Posterior cingulate gyrus (tissue), 11 donors: ENCODE measurements at regions not wholly inside any gene's neighbourhood (a gene's known extent, or its start where the extent isn't known, plus 50 kb on each side); places are given as distances from the start of the nearest gene placed in this dataset.
A peak's percentile ranks its signal among the peaks of the same experiment; 100 is the strongest.

Experiments used
- DNase-seq, 10 donors: peaks; one replicate each; pipeline versions ENCODE4 v3.0.0 to v3.0.0-alpha.2; 2020 to 2021; ENCODE audit warnings: mixed read lengths in 3 of 10
- intact Hi-C: fragments of 100-400 bp; cut with DNase I; formaldehyde crosslinking; loops from one replicate; pipeline ENCODE4 v1.15.1; 2023

DNA sequence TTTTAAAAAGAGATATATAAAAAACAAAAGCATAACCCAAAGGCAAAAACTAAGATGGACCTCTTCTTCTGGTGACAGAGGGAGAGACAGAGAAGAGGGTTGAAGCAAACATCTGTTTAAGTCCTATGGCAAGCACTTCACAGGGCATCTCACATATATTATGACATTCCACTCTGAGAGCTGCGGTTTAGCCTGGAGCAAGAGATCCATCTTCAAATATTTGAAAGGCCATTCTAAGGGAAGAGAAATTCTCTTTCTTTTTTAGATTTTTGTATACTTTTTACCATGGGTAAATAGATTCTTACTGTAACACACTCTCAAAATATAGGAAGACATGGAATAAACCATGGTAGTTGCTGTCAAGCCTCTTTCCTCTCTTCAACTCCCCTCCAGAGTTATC lies 204.1 kb downstream of the GXYLT1 start:
- intact Hi-C loops = no loop called here
- DNase-seq = no peak

DNA sequence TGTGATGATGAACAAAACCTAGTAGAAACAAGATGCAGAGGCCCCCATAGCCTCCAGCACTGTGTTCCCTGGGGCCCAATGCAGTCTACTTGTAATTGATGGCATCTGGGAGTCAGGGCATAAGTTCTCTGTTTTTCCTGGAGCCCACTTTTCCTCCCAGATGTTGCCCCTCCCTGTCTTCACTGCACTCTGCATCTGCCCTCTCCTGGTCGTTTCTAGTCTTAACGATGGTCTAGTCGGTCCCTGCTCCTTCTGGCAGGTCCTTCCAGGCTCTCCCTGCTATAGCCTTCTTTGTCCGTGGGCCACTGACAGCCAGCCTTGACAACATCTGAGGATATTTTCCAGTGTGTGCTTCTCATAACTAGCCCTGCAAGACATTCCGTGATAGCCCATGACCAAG lies 208.3 kb downstream of the GXYLT1 start:
- no peak for DNase-seq
- intact Hi-C loops = no loop called here

DNA sequence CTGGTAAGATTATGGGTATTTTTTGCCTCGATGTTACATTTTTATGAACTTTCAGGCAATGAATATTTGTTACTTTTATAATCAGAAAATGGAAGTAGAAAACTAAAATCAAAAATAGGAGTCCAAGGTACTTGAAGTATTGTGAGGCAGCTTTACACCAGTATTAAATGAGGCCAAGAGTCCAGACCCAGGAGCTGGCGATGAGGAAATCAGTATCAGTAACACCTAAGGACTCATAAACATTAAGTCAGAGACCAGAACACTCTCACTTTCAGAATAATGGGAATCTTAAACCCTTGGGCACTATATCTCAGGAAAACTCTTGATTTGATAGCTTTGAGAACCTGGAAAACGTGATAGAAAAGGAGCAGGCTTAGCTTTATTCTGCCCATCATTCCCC lies 208.8 kb downstream of the GXYLT1 start:
- DNase-seq = no peak
- intact Hi-C loops = no loop called here

DNA sequence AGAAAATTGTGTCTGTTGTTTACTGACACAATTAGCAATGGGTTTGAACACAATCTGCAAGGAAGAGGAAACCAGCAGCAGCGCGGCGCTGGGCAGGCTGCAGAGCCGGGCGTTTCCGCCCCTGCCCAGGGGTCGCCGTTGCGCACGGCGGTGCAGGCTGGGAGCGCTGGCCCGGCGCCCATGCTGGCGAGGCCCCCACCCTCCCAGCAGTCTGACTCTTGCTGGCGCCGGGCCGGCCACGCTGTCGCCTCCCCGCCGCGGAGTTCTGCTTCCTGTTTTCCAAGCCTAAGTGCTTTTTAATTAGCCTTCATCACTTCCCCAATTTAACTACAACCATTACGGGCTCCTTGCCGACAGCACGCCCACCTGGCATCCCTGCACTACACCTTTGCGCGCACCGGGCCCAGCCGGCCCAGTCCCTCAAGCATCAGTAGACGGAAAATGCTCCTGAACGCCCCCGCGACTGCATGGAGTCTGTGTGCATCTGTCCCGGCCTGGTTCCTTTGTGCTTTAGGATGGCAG lies 212.1 kb downstream of the GXYLT1 start:
- intact Hi-C loops = loop anchor here (5.0 kb wide), 1 partner anchor 90 kb away; no protein-coding TSS in a partner anchor
- DNase-seq = peak; percentile 37 to 94 (median 58)

DNA sequence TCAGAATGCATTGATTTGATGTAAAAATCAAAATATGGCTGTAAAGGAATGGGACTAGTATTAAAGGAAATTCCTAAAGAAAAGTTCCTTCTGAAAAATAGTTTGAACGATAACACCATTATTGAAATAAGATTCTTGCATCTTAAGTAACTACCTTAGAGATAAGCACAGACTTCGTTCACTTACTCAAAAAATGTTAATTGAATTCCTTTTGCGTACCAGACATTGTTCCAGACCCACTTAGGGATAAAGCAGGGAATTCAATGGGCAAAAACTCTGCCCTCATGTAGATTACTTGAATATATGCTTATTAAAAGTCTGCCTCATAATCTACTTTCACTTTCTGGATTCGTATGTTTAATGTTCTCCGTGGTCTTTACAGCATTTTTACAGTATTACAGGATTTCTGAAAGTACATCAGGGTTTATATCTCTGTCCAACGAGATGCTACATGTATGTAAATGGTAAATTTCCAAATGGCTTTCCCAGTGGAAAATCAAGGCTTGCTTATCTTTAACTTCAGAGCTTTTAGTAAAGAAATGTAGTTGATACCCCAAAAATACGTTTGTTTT lies 213.7 kb downstream of the GXYLT1 start:
- intact Hi-C loops = loop anchor here (5.0 kb wide), 1 partner anchor 91 kb away; no protein-coding TSS in a partner anchor
- DNase-seq = no peak

DNA sequence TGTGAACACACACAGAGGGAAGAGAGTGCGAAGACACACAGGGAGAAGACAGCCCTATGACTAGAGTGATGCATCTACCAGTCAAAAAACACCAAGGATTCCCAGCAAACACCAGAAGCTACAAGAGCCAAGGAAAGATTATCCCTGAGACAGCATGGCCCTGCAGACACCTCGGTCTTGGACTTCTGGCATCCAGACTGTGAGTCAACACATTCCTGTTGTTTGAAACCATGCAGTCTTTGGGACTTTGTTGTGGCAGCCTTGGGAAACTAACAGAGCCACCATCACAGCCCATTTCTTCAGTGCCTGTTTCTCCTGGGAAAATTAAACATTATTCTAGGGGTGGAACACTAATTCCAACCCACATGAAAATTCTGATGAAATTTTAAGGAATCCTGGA lies 220.6 kb downstream of the GXYLT1 start:
- intact Hi-C loops = no loop called here
- DNase-seq = no peak

DNA sequence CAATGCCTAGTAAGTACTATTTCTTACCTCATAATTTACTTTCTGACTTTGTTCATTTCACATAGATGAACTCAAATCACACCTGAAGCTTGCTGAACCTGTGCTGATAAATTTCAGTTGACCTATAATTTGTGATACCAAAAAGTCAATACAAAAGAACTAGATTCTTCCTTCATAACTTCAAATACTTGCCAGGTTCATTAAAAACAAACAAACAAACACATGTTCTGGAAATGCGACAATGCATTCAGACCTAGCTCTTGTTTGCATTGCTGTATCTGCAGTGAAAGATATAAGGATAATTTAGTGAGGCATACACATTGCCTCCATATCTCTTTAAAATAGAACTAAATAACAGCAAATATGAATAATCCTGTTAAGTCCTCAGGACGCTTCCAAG lies 221.3 kb downstream of the GXYLT1 start:
- DNase-seq = no peak
- intact Hi-C loops = no loop called here

DNA sequence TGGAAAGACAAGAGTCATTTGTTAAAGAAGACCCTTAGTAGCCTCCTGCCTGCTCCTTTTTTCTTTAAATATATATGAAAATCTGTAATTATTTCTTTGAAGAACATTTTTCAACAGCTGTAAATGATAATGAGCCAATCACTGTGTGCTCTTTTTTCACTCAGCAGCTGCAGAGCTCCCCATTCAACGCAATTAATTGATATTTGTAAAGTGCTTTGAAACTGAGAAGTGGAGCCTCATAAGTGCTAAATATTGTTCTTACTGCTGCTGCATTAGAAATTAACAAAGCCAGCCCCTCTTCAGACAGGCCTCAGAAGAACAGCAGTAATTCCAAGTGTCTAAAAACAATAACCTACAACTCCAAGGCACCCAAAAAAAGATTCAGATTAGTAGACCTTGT lies 224.3 kb downstream of the GXYLT1 start:
- no peak for DNase-seq
- intact Hi-C loops = no loop called here

DNA sequence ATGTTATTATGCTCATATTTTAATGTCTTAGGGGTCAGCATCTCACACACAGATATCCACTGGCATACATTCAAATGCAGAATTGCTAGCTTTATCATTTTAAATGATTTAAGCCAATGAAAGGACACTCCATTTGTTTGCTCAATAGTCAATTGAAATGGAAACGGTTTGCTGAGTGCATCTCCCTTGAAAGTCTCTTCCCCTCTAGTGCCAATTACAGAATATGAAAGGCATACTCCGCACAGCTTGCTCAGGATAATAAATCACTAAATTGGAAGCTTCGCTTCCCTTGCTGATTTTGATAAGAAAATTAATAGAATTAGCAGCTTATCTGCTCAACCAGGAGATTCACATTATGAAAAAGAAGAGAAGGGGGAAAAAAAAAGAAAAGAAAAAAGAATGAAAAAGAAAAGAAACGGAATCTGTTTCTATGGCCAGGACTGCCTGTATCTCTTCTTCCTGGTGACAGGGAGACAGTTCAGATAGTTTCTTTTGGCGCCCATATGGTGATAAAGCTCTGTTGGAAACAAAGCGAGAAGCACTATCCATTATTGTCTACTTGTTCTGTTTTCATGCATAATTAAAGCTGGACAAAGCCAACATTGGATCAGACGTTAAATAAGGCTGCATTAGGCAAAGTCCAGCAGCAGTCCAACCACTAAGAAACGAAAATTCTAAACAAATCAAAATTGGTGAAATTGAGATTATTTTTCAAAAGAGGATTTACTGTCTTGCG lies 225.0 kb downstream of the GXYLT1 start:
- intact Hi-C loops = no loop called here
- no peak for DNase-seq

DNA sequence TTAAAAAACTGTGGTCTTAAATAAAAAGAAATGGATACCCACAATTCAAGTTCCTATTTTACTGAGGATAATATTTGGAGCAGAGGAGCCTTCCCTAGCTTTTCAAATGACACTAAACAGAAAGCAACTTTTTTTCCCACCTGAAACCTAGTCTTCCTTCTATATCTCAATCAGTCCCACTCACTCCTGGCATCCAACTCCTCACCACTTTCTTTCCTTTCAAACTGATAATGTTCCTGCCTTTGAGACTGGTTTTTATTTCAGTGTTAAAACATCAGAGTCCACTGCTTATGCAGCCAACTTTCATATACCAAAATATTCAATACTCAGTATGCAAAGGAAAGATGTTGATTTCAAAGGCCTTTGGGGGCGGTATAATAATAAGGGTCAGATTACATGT lies 225.6 kb downstream of the GXYLT1 start:
- DNase-seq = no peak
- intact Hi-C loops = no loop called here

DNA sequence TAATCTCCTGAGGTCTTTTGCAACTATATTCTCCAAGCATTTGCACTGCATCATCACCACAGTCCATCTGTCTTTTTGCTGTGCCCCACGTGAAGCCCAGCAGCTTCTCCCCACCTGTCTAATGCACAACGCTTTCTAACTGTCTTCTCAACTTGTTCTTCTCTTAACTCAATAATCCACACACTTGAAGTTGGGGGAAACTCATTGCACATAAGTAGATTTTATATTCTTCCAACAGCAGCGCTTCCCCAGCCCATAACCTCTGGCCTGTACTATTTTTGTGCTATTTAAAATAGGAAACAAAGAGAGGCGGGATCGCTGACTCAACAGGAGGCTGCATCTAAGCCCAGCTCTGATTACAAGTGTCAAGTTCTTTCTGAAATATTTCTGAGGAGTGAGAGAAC lies 226.7 kb downstream of the GXYLT1 start:
- DNase-seq = peak in 1 of 10 donors; percentile 42
- intact Hi-C loops = no loop called here

DNA sequence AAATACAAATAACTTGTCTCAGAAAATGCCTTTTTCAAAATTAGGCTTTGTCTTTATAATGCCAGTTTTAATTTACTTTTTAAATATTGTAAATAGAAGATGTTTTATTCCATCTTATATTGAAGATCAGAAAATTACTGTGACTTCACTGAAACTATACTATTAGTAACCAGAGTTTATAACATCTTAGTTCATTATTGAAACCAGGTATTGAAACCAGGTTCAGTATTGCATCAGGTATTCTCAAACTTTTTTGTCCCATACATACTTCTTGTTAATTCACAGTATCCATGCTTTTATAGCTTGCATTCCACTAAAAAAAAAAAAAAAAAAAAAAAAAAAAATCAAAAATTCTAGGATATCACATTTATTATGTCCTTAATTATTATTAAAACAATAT lies 227.5 kb downstream of the GXYLT1 start:
- DNase-seq = no peak
- intact Hi-C loops = no loop called here

DNA sequence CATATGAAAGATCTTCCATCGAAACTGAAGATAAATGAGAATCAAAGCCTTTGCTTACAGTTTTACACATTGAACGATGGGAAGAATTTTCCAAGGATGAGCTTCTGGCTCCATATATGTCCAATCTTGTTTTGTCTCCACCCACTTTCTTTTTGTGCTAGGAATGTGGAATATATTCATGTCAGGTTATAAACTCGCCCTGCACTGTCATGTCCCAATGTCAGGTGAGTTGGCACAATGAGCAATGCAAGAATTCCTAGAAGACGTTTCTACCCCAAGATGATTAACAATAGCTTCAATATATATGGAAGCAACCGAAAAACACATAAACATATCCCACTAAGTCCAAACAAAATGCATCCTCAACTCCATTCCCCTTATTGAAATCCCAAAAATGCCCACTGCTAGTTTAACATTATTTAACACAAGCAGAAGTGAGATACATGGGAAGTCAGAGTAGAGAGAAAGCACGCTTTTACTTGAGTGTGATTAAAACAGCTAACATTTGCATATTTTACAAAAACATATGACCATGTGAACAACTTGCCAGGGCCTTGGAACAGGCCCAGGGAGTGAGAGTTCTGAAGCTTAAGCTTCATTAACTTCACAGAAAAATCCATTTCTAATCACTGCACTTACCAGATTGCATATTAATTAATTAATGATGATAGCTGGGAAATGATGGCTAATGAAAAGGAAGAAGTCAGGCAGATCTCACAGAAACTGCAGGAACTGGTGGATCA lies 233.9 kb downstream of the GXYLT1 start:
- DNase-seq = peak in 1 of 10 donors; percentile 51
- intact Hi-C loops = no loop called here

DNA sequence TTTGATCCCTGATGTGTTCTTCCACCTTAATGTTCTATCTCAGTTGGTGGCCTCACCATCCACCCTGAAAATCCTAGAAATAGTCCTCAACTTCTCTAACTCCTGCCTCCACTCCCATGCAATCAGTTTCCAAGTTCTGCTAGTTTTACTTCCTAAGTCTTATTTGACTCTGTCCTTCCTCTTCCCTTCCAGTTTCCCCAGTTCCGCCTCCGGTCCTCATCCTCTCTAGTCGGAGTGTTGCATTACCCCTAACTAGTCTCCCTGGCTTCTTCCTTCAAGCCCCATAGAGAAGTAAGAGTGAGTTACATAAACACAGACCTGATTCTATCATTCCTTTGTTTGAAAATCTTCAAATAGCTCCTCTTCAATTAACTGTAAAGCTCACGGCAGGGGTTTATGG lies 236.5 kb downstream of the GXYLT1 start:
- intact Hi-C loops = no loop called here
- DNase-seq = no peak

DNA sequence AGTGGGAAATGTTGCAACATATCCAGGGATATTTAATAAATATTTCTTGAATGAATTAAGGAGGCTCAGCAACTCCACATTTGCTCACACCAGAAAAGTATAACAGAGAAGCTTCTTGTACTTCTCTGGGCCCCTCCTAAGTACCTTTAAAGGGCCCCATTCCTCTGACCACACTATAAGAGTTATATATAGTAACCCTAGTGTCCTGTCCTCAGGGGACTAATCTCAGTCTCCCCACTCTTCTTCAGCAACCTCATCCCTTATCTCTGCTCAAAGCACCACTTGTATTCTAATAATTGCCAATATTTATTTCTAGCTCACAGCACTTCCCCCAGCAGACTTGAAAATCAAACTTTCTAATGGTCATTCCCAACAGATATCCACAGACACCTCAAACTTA lies 237.1 kb downstream of the GXYLT1 start:
- no peak for DNase-seq
- intact Hi-C loops = no loop called here

DNA sequence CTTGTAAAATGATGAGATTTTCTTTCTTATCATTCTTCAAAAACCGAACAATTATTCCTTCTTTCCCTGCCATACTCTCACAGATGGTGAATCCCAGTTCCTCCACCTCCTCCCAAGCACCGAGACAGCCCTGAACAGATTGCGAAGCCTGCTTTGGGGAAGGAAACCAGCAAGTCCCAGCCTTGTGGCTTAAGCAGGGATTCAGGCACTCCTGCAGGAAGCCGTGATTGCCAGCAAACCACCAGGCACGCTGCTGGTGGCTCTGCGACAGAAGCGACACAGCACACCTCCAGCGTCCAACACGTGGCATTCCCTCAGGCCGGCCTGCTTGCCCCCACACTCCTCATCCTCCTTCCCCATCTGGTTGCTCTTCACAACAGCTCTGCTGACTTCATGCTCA lies 237.7 kb downstream of the GXYLT1 start:
- intact Hi-C loops = no loop called here
- peak in 7 of 10 donors; percentile 12 to 91 (median 42) for DNase-seq

DNA sequence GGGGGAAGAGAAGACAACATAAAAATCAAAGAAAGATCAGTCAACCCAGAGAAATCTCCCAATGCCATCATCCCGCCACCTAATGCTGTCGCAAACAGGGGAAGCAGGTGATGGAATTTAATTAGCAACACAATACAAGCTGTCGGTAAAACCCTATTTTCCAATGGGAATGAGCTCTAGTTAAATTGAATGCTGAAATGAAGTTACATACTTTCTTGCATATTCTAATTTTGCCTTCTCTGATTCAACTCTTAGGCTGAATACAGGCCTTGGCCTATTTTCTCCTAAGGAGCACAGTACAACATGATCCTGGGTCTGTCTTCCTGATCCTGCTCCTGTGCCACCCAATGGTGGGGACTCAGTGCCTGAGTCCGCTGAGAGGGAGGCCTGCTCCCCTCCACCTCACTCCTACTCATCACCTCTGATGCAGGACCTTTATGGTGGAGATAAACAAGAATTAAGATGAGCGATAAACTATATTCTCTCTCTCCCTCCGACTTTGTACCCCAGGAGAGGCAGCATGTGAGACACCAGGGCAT lies 238.8 kb downstream of the GXYLT1 start:
- DNase-seq = no peak
- intact Hi-C loops = no loop called here

DNA sequence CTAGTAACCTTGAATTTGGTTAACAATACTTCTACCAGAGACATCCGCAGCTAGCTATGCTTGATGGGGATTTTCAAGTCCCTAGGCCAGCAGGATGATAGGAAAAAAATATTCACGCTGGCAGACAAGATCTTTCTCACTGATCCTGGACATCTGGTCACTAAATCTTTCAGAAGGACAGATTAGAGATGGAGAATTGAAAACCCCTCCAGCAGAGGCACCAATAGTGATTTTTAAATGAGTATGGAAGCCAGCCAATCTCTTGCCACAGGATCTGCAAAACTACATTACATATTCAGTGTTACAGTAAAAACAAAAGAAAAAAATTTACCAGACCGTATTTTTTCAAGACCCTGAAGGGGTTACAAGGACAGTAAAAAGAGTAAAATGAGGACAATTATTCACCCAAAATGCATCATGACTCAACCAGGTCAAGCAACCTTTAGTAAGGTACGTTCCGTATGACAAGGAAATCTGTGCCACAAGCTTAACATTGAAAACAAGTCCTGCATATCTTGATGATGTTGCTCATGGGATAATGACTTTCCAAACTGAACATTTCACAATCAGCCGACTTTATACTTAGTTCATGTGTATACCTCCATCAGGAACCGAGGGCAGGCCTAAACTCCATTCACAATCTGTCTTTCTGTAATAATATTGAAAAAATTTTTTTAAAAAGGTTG lies 239.5 kb downstream of the GXYLT1 start:
- no peak for DNase-seq
- intact Hi-C loops = no loop called here

DNA sequence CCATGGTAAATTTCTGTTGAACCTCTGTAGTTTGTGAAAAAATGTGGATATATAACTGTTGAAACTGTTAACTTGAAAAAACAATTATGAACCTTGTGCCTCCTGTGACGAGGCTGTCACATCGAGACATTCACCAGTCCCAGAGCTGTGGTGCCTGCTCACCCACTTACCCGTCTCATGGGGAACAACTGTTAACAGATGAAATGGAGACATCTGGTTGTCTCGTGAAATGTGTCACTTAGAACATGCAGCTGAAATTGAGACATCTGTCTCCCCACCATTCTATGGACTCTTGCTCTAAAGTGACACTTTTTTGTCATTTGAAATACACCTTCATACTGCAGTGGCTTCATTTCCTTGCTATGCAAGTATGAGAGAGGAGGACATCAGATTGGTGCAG lies 240.6 kb downstream of the GXYLT1 start:
- peak in 1 of 10 donors; percentile 68 for DNase-seq
- intact Hi-C loops = no loop called here

DNA sequence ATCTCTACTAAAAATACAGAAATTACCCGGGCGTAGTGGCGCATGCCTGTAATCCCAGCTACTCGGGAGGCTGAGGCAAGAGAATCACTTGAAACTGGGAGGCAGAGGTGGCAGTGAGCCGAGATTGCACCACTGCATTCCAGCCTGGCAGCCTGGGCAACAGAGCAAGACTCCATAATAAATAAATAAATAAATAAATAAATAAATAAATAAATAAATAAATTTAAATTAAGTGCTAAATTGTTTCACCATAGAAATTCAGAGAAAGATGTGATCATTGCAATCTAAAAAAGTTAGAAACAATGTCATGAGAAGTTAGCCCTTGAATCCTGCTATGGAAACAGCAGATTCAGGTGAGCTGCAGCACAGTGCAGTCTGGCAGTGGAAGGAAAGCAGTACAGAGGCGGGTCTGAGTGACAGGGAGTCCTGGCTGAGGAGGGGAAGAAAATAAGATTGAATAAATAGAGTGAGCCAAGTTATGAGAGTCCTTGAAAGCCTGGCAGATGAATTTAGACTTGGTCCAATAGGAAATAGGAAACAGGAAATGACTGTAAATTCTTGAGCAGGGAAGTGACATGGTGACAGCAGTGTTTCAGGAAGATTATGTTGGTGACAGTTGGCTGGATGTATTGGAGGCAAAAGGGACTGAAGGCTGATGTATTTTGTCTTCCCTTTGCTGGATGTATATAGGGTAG lies 241.5 kb downstream of the GXYLT1 start:
- peak in 1 of 10 donors; percentile 70 for DNase-seq
- intact Hi-C loops = no loop called here
